ENCODE measurements at regions not wholly inside any gene's neighbourhood (a gene's known extent, or its start where the extent isn't known, plus 50 kb on each side); places are given as distances from the start of the nearest gene placed in this dataset.

DNA sequence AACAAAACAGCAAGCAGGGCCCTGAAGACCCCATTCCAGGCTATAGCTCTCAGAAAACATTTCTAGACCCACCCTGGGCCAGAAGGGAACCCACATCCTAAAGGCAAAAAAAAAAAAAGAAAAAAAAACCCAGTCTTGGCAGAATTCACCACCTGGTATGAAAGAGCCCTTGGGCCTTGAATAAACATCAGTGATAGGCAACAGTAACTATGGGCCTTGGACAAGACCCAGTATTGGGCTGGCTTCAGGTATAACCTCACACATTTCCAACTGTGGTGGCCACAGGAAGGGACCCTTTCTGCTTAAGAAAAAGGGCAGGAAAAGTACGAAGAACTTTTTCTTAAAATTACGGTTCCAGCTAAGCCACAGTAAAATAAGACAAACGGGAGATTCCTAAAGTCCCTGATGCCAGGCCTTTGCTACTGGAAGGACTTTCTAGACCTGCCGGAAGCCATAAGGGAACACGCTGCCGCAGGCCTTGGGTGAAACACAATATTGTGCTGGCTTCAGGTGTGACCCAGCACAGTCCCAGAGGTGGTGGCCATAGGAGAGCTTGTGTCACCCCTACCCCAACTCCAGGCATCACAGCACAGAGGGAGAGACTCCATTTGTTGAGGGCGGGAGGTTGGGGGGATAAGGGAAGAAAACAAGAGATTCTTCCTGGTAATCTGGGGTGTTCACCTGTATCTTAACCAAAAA is 505.2 kb upstream of the RGMB start:
- Histone ChIP-seq H3K27ac (ENCODE audit: low read length) (no peak overlapping the region), H3K4me1 (ENCODE audit: control insufficient read depth in 1 of 2, insufficient read depth in 2 of 2, low read length in 2 of 2) (no peaks in the 10 kb centered on the region), H3K9me3 (ENCODE audit: control insufficient read depth in 1 of 2, low read length in 2 of 2) (no peaks in the 10 kb centered on the region), H3K27me3 (ENCODE audit: low read depth, low read length) (no peaks in the 10 kb centered on the region), H3K4me3 (ENCODE audit: low read depth in 1 of 2, low read length in 2 of 2) (no peak overlapping the region), H3K36me3 (ENCODE audit: control insufficient read depth in 1 of 2, insufficient read depth in 2 of 2, low read length in 2 of 2) (no peaks in the 10 kb centered on the region)

DNA sequence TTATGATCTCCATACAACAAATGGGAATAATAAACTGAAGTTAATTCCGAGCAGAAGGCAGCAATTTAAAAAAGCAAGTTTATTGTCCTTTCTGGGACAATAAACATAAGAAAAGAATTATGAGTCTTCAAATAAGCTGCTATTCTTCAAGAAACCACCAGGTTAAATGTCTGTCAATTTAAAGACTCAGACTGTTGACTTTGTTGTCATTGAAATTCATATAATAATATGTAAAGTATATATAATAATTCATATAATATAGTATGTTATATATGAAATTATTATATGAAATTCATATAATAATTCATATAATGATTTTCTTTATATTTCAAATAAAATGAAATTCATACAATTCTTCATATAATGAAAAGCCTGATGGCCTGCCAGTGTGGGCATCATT is 497.5 kb upstream of the RGMB start:
- no peaks in the 10 kb centered on the region for H3K9me3 ChIP-seq (ENCODE audit: control insufficient read depth in 1 of 2, low read length in 2 of 2)
- no peaks in the 10 kb centered on the region for H3K36me3 ChIP-seq (ENCODE audit: control insufficient read depth in 1 of 2, insufficient read depth in 2 of 2, low read length in 2 of 2)
- H3K4me1 ChIP-seq (ENCODE audit: control insufficient read depth in 1 of 2, insufficient read depth in 2 of 2, low read length in 2 of 2): no peaks in the 10 kb centered on the region
- H3K27me3 ChIP-seq (ENCODE audit: low read depth, low read length): no peaks in the 10 kb centered on the region
- H3K4me3 ChIP-seq (ENCODE audit: low read depth in 1 of 2, low read length in 2 of 2): no peak overlapping the region
- no peak overlapping the region for H3K27ac ChIP-seq (ENCODE audit: low read length)

DNA sequence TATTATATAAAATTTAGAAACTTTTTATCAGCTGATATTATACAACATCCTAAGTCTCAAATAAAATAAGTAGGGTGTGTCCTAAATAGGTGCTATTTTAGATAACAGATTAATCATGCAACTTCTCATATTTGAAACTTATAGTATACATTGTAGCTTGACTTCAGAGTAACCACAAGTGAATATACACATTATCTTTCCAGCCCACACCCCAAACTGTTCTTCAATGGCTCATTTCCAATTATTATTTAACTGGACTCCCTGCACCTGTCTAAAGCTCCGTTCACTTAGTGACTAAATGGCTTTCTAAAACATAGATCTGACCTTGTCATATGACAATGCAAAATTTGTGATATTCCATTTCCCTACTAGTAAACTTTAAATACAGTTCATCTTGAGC is 490.9 kb upstream of the RGMB start:
- no peaks in the 10 kb centered on the region for H3K4me1 ChIP-seq (ENCODE audit: control insufficient read depth in 1 of 2, insufficient read depth in 2 of 2, low read length in 2 of 2)
- no peak overlapping the region for H3K4me3 ChIP-seq (ENCODE audit: low read depth in 1 of 2, low read length in 2 of 2)
- no peaks in the 10 kb centered on the region for H3K36me3 ChIP-seq (ENCODE audit: control insufficient read depth in 1 of 2, insufficient read depth in 2 of 2, low read length in 2 of 2)

DNA sequence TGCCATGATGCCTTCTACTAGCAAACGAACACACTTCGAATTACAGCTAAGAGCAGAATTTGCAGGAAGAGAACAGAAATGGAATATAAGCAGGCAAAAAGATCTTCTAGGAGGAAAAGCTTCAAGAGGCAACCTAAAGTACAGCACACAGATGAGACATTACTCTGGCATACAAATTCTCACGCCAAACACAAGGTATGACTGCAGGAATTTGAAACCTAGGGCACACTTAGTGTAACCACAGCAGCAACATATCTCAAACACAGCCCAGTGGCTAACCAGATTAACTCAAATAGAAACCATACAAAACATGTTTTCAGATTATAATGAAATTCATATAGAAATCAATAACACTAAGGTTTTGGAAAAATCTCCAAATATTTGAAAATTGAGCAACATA is 481.0 kb upstream of the RGMB start:
- H3K4me3 ChIP-seq (ENCODE audit: low read depth in 1 of 2, low read length in 2 of 2): no peak overlapping the region
- no peaks in the 10 kb centered on the region for H3K4me1 ChIP-seq (ENCODE audit: control insufficient read depth in 1 of 2, insufficient read depth in 2 of 2, low read length in 2 of 2)
- no peak overlapping the region for H3K27ac ChIP-seq (ENCODE audit: low read length)
- H3K9me3 ChIP-seq (ENCODE audit: control insufficient read depth in 1 of 2, low read length in 2 of 2): no peaks in the 10 kb centered on the region
- no peaks in the 10 kb centered on the region for H3K27me3 ChIP-seq (ENCODE audit: low read depth, low read length)
- no peaks in the 10 kb centered on the region for H3K36me3 ChIP-seq (ENCODE audit: control insufficient read depth in 1 of 2, insufficient read depth in 2 of 2, low read length in 2 of 2)

More for the DNA sequence above, 490.9 kb upstream of the RGMB start:
- no peaks in the 10 kb centered on the region for H3K27me3 ChIP-seq (ENCODE audit: low read depth, low read length)
- H3K27ac ChIP-seq (ENCODE audit: low read length): no peak overlapping the region
- no peaks in the 10 kb centered on the region for H3K9me3 ChIP-seq (ENCODE audit: control insufficient read depth in 1 of 2, low read length in 2 of 2)

DNA sequence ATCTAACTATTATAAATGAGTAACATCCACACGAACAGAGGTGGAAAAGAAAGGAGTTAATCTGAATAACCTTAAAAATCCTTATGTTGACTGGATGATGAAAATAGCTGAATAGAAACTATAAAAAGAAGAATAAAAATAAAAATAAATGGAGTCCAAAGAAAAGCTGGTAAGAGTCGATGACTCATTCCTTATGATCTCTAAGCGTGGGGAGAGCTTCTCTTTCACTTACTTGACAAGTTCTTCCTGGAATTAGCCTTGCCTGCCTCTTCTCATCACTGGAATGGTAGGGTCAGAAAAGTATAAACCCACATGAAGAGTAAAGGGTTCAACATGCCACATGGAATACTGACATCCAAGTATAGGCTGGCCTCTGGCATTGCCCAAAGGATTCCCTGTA is 477.0 kb upstream of the RGMB start:
- Histone ChIP-seq H3K4me3 (ENCODE audit: low read depth in 1 of 2, low read length in 2 of 2) (no peak overlapping the region), H3K9me3 (ENCODE audit: control insufficient read depth in 1 of 2, low read length in 2 of 2) (no peaks in the 10 kb centered on the region), H3K27ac (ENCODE audit: low read length) (no peak overlapping the region), H3K36me3 (ENCODE audit: control insufficient read depth in 1 of 2, insufficient read depth in 2 of 2, low read length in 2 of 2) (no peaks in the 10 kb centered on the region), H3K27me3 (ENCODE audit: low read depth, low read length) (no peaks in the 10 kb centered on the region), H3K4me1 (ENCODE audit: control insufficient read depth in 1 of 2, insufficient read depth in 2 of 2, low read length in 2 of 2) (no peaks in the 10 kb centered on the region)

DNA sequence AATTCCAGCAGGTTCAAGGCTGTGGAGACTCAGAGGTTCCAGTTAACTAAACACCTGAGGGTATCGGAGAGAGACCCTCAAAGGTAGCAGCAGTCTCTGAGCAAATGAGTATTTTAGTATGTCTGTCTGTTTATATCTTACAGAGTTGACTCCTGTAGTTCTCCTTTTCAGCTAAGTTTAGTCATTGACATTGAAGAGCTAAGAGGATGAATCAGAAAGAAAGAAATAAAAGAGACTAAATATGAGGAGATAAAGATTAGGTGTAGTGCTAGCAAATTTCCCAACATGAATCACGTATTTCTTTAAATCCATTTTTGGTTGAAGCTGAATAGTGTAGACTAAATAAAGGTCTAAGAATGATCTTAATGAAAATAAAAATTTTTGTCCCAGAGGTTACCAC is 474.0 kb upstream of the RGMB start:
- no peaks in the 10 kb centered on the region for H3K36me3 ChIP-seq (ENCODE audit: control insufficient read depth in 1 of 2, insufficient read depth in 2 of 2, low read length in 2 of 2)
- no peaks in the 10 kb centered on the region for H3K27me3 ChIP-seq (ENCODE audit: low read depth, low read length)
- H3K4me3 ChIP-seq (ENCODE audit: low read depth in 1 of 2, low read length in 2 of 2): no peak overlapping the region
- H3K9me3 ChIP-seq (ENCODE audit: control insufficient read depth in 1 of 2, low read length in 2 of 2): no peaks in the 10 kb centered on the region
- H3K4me1 ChIP-seq (ENCODE audit: control insufficient read depth in 1 of 2, insufficient read depth in 2 of 2, low read length in 2 of 2): no peaks in the 10 kb centered on the region
- no peak overlapping the region for H3K27ac ChIP-seq (ENCODE audit: low read length)

DNA sequence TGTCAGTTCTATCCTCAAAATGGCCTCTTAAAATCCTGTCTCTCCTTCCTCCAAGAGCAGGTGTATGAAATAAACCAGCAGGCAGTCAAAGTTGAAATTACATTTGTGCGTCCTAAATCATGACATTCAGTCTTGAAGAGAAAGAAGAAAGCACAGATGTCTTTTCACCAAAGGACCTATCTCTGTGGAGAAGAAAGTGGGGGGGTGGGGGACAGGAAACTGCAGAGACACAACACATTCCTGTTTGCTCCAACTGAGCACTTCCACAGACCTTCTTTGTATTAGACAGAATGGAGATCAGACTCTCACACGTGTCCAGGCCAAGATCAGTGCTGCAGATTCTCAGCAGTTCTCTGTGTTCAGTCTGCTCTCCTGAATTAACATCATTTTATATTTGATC is 471.9 kb upstream of the RGMB start:
- Histone ChIP-seq H3K9me3 (ENCODE audit: control insufficient read depth in 1 of 2, low read length in 2 of 2) (no peaks in the 10 kb centered on the region), H3K27ac (ENCODE audit: low read length) (no peak overlapping the region), H3K4me1 (ENCODE audit: control insufficient read depth in 1 of 2, insufficient read depth in 2 of 2, low read length in 2 of 2) (no peaks in the 10 kb centered on the region), H3K4me3 (ENCODE audit: low read depth in 1 of 2, low read length in 2 of 2) (no peak overlapping the region), H3K27me3 (ENCODE audit: low read depth, low read length) (no peaks in the 10 kb centered on the region), H3K36me3 (ENCODE audit: control insufficient read depth in 1 of 2, insufficient read depth in 2 of 2, low read length in 2 of 2) (no peaks in the 10 kb centered on the region)

DNA sequence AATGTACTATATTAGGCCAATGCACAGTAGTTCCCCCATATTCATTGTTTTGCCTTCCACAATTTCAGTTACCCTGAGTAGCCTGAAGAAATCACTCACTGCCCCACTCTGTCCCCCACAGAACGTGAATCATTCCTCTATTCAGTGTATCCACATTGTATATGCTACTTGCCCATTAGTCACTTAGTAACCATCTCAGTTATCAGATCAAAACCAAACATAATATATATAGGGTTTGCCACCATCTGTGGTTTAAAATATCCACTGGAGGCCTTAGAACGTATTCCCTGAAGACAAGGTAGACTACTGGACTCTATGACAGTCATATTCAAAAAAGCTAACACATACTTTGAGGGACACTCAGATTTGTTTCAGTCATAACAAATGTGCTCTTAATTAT is 465.7 kb upstream of the RGMB start:
- Histone ChIP-seq H3K9me3 (ENCODE audit: control insufficient read depth in 1 of 2, low read length in 2 of 2) (no peaks in the 10 kb centered on the region), H3K36me3 (ENCODE audit: control insufficient read depth in 1 of 2, insufficient read depth in 2 of 2, low read length in 2 of 2) (peaks cover 0 to 14% of the 10 kb centered on the region in 2 donors), H3K27me3 (ENCODE audit: low read depth, low read length) (no peaks in the 10 kb centered on the region), H3K4me3 (ENCODE audit: low read depth in 1 of 2, low read length in 2 of 2) (no peak overlapping the region), H3K27ac (ENCODE audit: low read length) (no peak overlapping the region), H3K4me1 (ENCODE audit: control insufficient read depth in 1 of 2, insufficient read depth in 2 of 2, low read length in 2 of 2) (no peaks in the 10 kb centered on the region)

DNA sequence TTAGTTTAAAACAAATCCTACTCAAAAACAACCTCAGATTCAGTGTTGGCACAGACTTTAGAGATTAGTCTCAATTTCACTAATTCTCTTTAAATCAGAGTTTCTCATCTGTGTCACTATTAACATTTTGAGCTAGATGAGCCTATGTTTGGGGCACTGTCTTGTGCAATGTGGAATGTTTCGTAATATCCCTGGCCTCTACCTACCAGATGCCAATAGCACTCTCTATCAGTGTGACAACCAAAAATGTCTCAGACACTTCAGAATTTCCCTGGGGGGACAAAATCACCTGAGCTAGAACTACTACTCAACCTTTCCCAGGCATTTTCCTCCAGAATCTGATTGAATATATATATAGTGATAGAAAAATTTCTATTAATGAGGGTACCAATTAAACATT is 465.2 kb upstream of the RGMB start:
- Histone ChIP-seq H3K4me3 (ENCODE audit: low read depth in 1 of 2, low read length in 2 of 2) (no peak overlapping the region), H3K27me3 (ENCODE audit: low read depth, low read length) (no peaks in the 10 kb centered on the region), H3K27ac (ENCODE audit: low read length) (no peak overlapping the region), H3K36me3 (ENCODE audit: control insufficient read depth in 1 of 2, insufficient read depth in 2 of 2, low read length in 2 of 2) (peaks cover 0 to 14% of the 10 kb centered on the region in 2 donors), H3K9me3 (ENCODE audit: control insufficient read depth in 1 of 2, low read length in 2 of 2) (no peaks in the 10 kb centered on the region), H3K4me1 (ENCODE audit: control insufficient read depth in 1 of 2, insufficient read depth in 2 of 2, low read length in 2 of 2) (no peaks in the 10 kb centered on the region)

DNA sequence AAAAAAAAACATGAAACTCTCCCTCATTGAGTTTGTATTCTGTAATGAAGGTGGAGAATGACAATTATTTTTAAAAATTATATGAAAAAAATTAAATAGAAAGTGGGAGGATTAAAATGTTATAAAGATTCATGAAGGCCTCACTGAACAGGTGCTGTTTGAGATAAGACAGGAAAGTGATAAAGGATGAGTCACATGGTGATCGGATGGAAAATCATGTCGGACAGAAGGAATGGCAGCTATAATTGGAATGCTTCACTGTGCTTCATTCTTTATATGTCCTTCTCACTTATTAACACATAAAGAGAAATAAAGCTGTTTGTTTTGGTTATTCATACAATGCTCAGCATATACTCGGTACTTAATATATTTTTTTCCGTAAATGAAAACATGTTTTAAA is 464.5 kb upstream of the RGMB start:
- Histone ChIP-seq H3K27me3 (ENCODE audit: low read depth, low read length) (no peaks in the 10 kb centered on the region), H3K4me1 (ENCODE audit: control insufficient read depth in 1 of 2, insufficient read depth in 2 of 2, low read length in 2 of 2) (no peaks in the 10 kb centered on the region), H3K9me3 (ENCODE audit: control insufficient read depth in 1 of 2, low read length in 2 of 2) (no peaks in the 10 kb centered on the region), H3K4me3 (ENCODE audit: low read depth in 1 of 2, low read length in 2 of 2) (no peak overlapping the region), H3K27ac (ENCODE audit: low read length) (no peak overlapping the region), H3K36me3 (ENCODE audit: control insufficient read depth in 1 of 2, insufficient read depth in 2 of 2, low read length in 2 of 2) (peaks cover 0 to 14% of the 10 kb centered on the region in 2 donors)

DNA sequence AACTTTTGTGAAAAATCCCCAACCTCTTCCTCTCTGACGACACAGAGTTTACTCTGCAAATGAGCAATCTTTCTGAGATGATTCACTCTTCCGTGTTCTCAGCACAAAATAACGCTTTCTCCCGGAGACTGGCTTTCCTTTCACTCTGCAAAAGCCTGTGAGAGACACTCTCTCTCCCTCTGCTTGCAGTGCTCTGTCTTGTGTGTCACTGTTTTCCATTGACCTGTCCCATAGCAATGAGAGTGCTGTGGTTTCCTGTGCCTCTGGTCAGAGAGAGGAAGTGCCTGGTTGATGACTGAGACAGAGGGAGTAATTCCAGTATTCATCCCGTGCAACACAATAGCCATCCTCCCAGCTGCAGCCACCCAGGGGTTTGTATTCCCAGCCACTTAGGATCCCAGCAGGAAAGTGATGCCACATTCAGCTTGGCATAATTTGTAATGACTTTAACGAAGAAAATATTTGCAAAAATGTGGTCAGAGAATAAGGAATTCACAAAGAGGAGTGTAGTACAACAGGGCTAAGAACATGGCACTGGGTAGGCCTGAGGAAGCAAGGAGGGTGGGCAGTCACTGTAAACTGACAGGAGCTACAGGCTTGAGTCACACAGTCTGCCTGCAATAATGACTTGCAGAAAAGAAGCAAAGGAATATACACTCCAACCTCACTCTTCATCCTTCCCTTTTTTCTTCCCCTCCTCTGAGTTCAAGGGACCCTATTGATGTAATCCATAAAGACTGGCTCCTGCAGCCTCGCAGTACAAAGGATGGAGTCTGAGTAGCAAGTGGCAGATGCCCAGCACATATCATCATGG is 463.5 kb upstream of the RGMB start:
- Histone ChIP-seq H3K9me3 (ENCODE audit: control insufficient read depth in 1 of 2, low read length in 2 of 2) (no peaks in the 10 kb centered on the region), H3K36me3 (ENCODE audit: control insufficient read depth in 1 of 2, insufficient read depth in 2 of 2, low read length in 2 of 2) (peaks cover 0 to 14% of the 10 kb centered on the region in 2 donors), H3K27me3 (ENCODE audit: low read depth, low read length) (no peaks in the 10 kb centered on the region), H3K27ac (ENCODE audit: low read length) (peak overlapping the region; percentile 37), H3K4me3 (ENCODE audit: low read depth in 1 of 2, low read length in 2 of 2) (peak overlapping the region; percentile 8 to 19), H3K4me1 (ENCODE audit: control insufficient read depth in 1 of 2, insufficient read depth in 2 of 2, low read length in 2 of 2) (no peaks in the 10 kb centered on the region)
